Stomach (tissue), 8 donors: ENCODE measurements at regions not wholly inside any gene's neighbourhood (a gene's known extent, or its start where the extent isn't known, plus 50 kb on each side); places are given as distances from the start of the nearest gene placed in this dataset.
"Not testable (repeated sequence)": the region's sequence is repeated elsewhere in the genome, so short reads cannot be mapped to it uniquely, and the experiment has no call there.

Experiments used
- DNase-seq, 2 donors: peaks; one replicate each; pipeline versions ENCODE4 v3.0.0 to v3.0.0-alpha.2; 2013 to 2019
- H3K27ac ChIP-seq, 5 donors: fragments of 200-600 bp in 4 of 5; sonication (generic) in 4 of 5; one replicate each; pipeline ENCODE4 v1.5.1; 2013 to 2019; ENCODE audit warnings: mild to moderate bottlenecking in 1 of 5, moderate library complexity in 1 of 5
- H3K27me3 ChIP-seq, 3 donors: fragments of 200-600 bp; sonication (generic); one replicate each; pipeline ENCODE4 v1.5.1; 2017 to 2019; ENCODE audit warnings: mixed run types in 1 of 3
- H3K36me3 ChIP-seq, 4 donors: fragments of 200-600 bp; sonication (generic); 1 replicate in 3 of 4; 2 replicates in 1 of 4; pipeline ENCODE4 v1.5.1; 2016 to 2019
- H3K4me1 ChIP-seq, 4 donors: fragments of 200-600 bp; sonication (generic); one replicate each; pipeline ENCODE4 v1.5.1; 2016 to 2019
- H3K4me3 ChIP-seq, 4 donors: fragments of 200-600 bp; sonication (generic) in 3 of 4; one replicate each; pipeline ENCODE4 v1.5.1; 2016 to 2019; ENCODE audit warnings: mild to moderate bottlenecking in 1 of 4
- H3K9me3 ChIP-seq, 4 donors: fragments of 200-600 bp; sonication (generic); one replicate each; pipeline ENCODE4 v1.5.1; 2016 to 2019
- CTCF ChIP-seq, 7 experiments: fragments of 450-650 bp in 4 of 7; fragments of 200-600 bp in 3 of 7; sonication (generic) in 3 of 7; IDR thresholded peaks; one replicate each; pipeline ENCODE4 v1.5.1; 2016 to 2019; ENCODE audit warnings: antibody characterized with exemption in 7 of 7, control low read depth in 2 of 7, mild to moderate bottlenecking in 1 of 7
- EP300 ChIP-seq: sonication (generic); formaldehyde crosslinking; IDR thresholded peaks from one replicate; pipeline ENCODE4 v1.6.1; 2017; ENCODE audit warnings: antibody characterized with exemption
- POLR2A ChIP-seq, 4 donors: fragments of 450-650 bp; IDR thresholded peaks; one replicate each; pipeline ENCODE4 v1.6.1; 2016; ENCODE audit warnings: antibody characterized with exemption in 4 of 4, control low read depth in 2 of 4, mild to moderate bottlenecking in 1 of 4, moderate library complexity in 1 of 4
- POLR2AphosphoS5 ChIP-seq, 3 donors: sonication (generic); formaldehyde crosslinking; IDR thresholded peaks; one replicate each; pipeline ENCODE4 v1.6.1; 2016; ENCODE audit warnings: antibody characterized with exemption in 3 of 3
- WGBS, 5 donors: extraction: QIAGEN DNeasy Blood & Tissue Kit in 3 of 5; methylation state at CpG; one replicate each; pipeline versions ENCODE4 v1.1.5 to v1.1.7; 2013 to 2018; 5-methylcytosine and 5-hydroxymethylcytosine counted together
- intact Hi-C: fragments of 100-400 bp; cut with DNase I; formaldehyde crosslinking; loops from one replicate; pipeline ENCODE4 v1.15.1; 2023; ENCODE audit warnings: low total_unique reads
- donor health status: healthy with polysubstance abuse.
- donor health status: Bipolar disorder and iron deficiency.
- donor health status: healthy.

- H3K4me3 ChIP-seq, result no peak overlapping the region
- TF ChIP-seq CTCF (IDR thresholded peaks at IDR 0.05), result no peak
- no peak for TF ChIP-seq POLR2AphosphoS5 (IDR thresholded peaks at IDR 0.05)
- TF ChIP-seq POLR2A (IDR thresholded peaks at IDR 0.05), result no peak
- no peak for TF ChIP-seq EP300
- no peaks in the 10 kb centered on the region for H3K36me3 ChIP-seq
- DNase-seq, result no peak
- 62 to 85% (median 81%) methylated on average over 5 of the region's 5 CpGs for WGBS, 5 donors
- H3K27me3 ChIP-seq, result no peaks in the 10 kb centered on the region
- intact Hi-C loops, result no loop called here
- H3K9me3 ChIP-seq, result peaks cover 0 to 12% (median 6%) of the 10 kb centered on the region in 4 donors
- no peak overlapping the region for H3K27ac ChIP-seq
- H3K4me1 ChIP-seq, result no peaks in the 10 kb centered on the region
Measured at GRCh38 chr14:53260286-53260685, 107.2 kb upstream of the DDHD1 start.

- Histone ChIP-seq H3K4me3 (no peak overlapping the region), H3K27me3 (no peaks in the 10 kb centered on the region), H3K4me1 (no peaks in the 10 kb centered on the region), H3K36me3 (no peaks in the 10 kb centered on the region), H3K9me3 (peaks cover 0 to 16% (median 6%) of the 10 kb centered on the region in 4 donors), H3K27ac (no peak overlapping the region)
- intact Hi-C loops, result no loop called here
- WGBS, 5 donors, result 55 to 75% (median 58%) methylated on average over 1 of the region's 1 CpG
- no peak for TF ChIP-seq POLR2A (IDR thresholded peaks at IDR 0.05)
- TF ChIP-seq POLR2AphosphoS5 (IDR thresholded peaks at IDR 0.05), result no peak
- TF ChIP-seq EP300, result no peak
- TF ChIP-seq CTCF (IDR thresholded peaks at IDR 0.05), result no peak
- DNase-seq, result no peak
Measured at GRCh38 chr14:53252141-53252540, 99.0 kb upstream of the DDHD1 start.

GRCh38 chr14:53249059-53249458, 95.9 kb upstream of the DDHD1 start:
- H3K27ac ChIP-seq, result no peak overlapping the region
- H3K4me1 ChIP-seq, result no peaks in the 10 kb centered on the region
- DNase-seq, result no peak
- H3K4me3 ChIP-seq, result no peak overlapping the region
- peaks cover 0 to under 1% (median 0%) of the 10 kb centered on the region in 4 donors for H3K9me3 ChIP-seq
- H3K36me3 ChIP-seq, result no peaks in the 10 kb centered on the region
- no peaks in the 10 kb centered on the region for H3K27me3 ChIP-seq
- 11 to 40% (median 19%) methylated on average over 1 of the region's 1 CpG for WGBS, 5 donors
- no peak for TF ChIP-seq CTCF (IDR thresholded peaks at IDR 0.05)
- no peak for TF ChIP-seq EP300
- no peak for TF ChIP-seq POLR2A (IDR thresholded peaks at IDR 0.05)
- TF ChIP-seq POLR2AphosphoS5 (IDR thresholded peaks at IDR 0.05), result no peak
- intact Hi-C loops, result no loop called here

GRCh38 chr14:53247596-53248370, 94.7 kb upstream of the DDHD1 start:
- no peak overlapping the region for H3K4me3 ChIP-seq
- H3K36me3 ChIP-seq, result no peaks in the 10 kb centered on the region
- no peaks in the 10 kb centered on the region for H3K27me3 ChIP-seq
- intact Hi-C loops, result no loop called here
- H3K9me3 ChIP-seq, result peaks cover 0 to 7% (median 0%) of the 10 kb centered on the region in 4 donors
- no peak overlapping the region for H3K27ac ChIP-seq
- H3K4me1 ChIP-seq, result no peaks in the 10 kb centered on the region
- TF ChIP-seq EP300 (no peak), CTCF (IDR thresholded peaks at IDR 0.05) (no peak), POLR2AphosphoS5 (IDR thresholded peaks at IDR 0.05) (no peak), POLR2A (IDR thresholded peaks at IDR 0.05) (no peak)
- WGBS, 5 donors, result 75 to 89% (median 78%) methylated on average over 4 of the region's 4 CpGs
- DNase-seq, result peak in 1 of 2 donors; percentile 6

GRCh38 chr14:53242898-53243297, 89.8 kb upstream of the DDHD1 start:
- WGBS, 5 donors, result 79 to 99% (median 95%) methylated on average over 3 of the region's 3 CpGs

More at GRCh38 chr14:53242898-53243297, 89.8 kb upstream of the DDHD1 start:
- H3K4me1 ChIP-seq, H3K27me3 ChIP-seq, H3K9me3 ChIP-seq, H3K27ac ChIP-seq, DNase-seq, intact Hi-C loops, H3K36me3 ChIP-seq, H3K4me3 ChIP-seq: not testable (repeated sequence)
